ENCODE measurements at regions not wholly inside any gene's neighbourhood (a gene's known extent, or its start where the extent isn't known, plus 50 kb on each side); places are given as distances from the start of the nearest gene placed in this dataset.

- TF ChIP-seq CTCF (conservative IDR thresholded peaks at IDR 0.05 in 1 of 2, IDR thresholded peaks at IDR 0.05 in 1 of 2; ENCODE audit: extremely low read depth in 1 of 2, insufficient read depth in 1 of 2, low read depth in 1 of 2, low read length in 2 of 2) (no peak), EZH2 (IDR thresholded peaks at IDR 0.05; ENCODE audit: borderline replicate concordance, low read length) (no peak)
These were observed 149.2 kb upstream of the SLC24A5 start for GRCh38 chr15:47971637-47972036.

All from mammary epithelial cell (primary cell).